Kidney tubule cell (primary cell): ENCODE measurements at regions not wholly inside any gene's neighbourhood (a gene's known extent, or its start where the extent isn't known, plus 50 kb on each side); places are given as distances from the start of the nearest gene placed in this dataset.
"Not testable (repeated sequence)": the region's sequence is repeated elsewhere in the genome, so short reads cannot be mapped to it uniquely, and the experiment has no call there.

Source experiments
- DNase-seq: peaks from one replicate; pipeline ENCODE4 v3.0.0-alpha.2; 2018; ENCODE audit warnings: low spot score

DNA sequence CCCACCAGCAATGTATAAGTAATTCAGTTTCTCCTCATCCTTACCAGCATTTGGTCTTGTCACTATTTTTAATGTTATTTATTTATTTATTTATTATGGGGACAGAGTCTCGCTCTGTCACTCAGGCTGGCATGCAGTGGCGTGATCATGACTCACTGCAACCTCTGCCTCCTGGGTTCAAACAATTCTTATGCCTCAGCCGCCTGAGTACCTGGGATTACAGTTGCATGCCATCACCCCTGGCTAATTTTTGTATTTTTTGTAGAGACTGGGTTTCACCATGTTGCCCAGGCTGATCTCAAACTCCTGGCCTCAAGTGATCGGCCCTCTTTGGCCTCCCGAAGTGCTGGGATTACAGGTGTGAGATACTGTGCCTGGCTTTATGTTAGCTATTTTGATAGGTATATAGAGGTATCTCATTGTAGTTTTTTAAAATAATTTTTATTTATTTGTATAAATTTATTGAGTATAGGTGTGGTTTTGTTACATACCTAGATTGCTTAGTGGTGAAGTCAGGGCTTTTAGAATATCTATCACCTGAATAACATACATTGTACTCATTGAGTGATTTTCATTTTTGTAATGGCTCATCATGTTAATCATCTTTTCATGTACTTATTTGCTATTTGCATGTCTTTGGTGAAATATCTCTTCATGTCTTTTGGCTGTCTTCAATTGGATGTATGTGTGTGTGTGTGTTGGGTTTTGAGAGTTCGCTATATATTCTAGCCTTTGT, 53.3 kb downstream of the TANC2 start:
- peak; percentile 56 for DNase-seq

DNA sequence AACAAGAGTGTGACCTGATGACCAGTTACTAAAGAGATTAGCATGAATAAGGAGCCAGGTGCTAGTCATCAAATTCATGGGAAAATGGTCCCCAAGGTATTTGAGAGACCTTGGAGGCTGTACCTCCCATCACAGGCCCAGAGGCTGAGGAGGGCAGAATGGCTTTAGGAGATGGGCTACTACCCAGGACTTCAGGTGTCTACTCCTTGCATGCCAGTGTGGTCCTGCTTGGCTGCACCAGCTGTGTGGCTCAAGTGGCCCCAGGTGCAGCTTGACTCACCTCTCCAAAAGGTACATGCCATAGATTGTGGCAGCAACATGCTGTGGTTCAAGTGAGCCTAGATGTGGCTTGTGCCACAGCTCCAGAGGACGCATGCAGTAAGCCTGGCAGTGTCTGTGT, 56.5 kb downstream of the TANC2 start:
- DNase-seq: no peak

DNA sequence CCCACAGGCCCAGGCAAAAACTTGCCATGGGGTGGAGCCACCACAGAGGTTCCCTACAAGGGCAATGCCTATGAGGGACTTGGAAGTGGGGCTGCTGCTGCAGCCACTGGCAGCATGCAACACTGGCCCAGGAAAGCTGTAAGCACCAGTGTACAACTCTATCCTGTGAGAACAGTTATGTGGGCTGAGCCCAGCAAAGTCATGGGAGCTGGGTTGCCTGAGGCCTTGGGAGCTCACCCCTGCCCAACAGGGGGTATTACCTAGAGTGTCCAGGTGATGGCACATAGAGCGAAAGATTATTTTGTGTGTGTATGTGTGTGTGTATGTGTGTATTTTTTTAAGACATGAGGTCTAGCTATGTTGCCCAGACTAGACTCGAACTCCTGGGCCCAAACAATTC, 57.0 kb downstream of the TANC2 start:
- no peak for DNase-seq

DNA sequence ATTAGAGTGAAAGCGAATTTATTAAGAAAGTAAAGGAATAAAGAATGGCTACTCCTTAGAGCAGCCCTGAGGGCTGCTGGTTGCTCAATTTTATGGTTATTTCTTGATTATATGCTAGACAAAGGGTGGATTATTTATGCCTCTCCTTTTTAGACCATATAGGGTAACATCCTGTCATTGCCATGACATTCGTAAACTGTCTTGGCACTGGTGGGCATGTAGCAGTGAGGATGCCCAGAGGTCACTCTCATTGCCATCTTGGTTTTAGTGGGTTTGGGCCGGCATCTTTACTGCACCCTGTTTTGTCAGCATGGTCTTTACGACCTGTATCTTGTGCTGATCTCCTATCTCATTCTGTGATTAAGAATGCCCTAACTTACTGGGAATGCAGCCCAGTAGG, 58.2 kb downstream of the TANC2 start:
- DNase-seq: no peak

DNA sequence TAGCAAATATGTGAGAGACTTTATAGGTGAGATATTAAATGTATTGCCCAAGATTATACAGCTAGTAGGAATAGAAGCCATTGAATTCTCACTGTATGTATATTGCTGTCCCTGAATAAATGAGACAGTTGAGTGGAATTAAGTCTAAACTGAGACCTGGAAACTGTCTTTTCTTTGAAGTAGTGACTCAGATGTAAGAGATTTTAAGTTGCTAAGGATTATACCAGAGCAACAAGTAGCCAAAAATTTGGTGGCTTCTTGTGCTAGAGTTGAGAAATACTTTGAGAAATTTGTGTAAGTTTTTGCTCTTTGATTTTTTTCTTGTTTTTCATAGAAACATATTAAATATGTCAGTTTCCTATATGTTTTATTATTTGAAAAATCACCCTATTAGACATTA, 58.7 kb downstream of the TANC2 start:
- DNase-seq: no peak

DNA sequence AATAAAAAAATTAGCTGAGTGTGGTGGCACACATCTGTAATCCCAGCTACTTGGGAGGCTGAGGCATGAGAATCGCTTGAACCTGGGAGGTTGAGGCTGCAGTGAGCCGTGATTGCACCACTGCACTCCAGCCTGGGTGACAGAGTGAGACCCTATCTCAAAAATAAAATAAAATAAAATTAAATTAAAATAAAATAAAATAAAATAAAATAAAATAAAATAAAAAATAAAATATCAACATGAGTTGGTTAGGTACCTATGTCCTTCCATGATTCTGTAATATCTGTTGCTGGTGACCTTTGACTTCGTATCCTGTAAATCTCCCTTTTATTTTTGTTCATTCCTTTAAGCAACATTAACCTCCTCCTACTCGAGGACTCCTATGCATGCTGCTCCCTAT, 59.6 kb downstream of the TANC2 start:
- DNase-seq: not testable (repeated sequence)

DNA sequence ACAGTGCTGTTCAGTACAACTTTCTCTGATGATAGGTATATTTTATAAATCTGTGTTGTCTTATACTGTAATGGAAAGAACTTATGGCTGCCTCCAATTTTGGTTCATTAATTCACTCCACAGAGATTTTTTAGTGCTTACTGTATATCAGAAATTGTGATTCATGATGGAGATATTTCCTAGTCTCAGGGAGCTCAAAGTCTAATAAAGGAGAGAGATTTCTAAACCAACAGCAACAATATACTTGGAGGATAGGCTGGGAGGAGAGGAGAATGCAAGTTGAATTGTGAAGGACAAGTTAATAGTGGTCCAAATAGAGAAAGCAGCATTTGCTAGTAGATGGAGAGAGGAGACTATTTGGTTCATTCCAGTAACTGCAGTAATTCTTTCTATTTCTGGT, 63.5 kb downstream of the TANC2 start:
- peak; percentile 78 for DNase-seq

DNA sequence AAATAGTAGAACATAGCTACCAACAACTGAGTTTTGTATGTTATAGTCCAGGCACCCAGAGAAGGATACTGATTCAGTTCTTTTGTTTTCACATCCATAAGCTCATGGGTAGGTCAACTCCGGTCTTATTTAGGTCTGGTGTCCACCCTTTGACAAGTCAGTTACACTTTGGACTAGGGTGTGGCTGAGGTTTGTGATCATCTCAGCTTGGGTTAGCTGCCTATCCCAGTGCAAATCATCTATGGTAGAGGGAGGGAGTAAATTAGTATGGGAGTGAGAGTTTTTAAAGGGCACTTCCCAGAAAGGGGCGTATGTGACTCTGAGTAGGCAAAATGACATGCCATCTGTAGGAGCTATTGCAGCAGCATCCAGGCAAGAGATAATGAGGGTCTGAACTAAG, 66.1 kb downstream of the TANC2 start:
- DNase-seq: no peak

DNA sequence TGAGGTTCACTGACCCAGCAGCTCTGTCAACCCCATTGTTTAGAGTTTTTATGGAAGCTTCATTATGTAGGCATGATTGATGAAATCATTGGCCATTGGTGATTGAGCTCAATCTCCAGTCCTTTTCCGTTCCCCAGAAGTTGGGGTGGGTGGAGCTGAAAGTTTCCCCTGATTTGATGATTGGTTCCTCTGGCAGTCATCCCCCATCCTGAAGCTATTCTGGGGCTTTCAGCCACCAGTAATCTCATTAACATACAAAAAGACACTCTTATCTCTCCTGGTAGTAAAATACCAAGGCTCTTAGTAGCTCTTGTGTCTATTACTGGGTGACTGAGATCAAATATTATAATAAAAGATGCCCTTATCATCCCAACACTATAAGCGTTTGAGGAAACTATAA, 67.1 kb downstream of the TANC2 start:
- no peak for DNase-seq

DNA sequence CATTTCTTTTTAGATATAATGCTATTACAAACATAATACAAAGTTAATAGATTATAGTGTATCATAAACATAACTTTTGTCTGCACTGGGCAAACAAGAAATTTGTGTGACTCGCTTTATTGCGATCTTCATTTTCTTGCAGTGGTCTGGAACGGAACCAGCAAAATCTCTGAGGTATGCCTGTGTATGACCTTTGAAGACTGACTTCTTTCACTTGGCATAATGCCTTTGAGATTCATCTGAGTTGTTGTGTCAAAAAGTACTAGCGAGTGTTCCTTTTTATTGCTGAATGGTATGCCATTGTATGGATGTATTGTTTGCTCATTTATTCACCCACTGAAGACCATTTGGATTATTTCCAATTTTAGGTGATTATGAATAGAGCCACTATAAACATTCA, 69.2 kb downstream of the TANC2 start:
- peak; percentile 54 for DNase-seq

DNA sequence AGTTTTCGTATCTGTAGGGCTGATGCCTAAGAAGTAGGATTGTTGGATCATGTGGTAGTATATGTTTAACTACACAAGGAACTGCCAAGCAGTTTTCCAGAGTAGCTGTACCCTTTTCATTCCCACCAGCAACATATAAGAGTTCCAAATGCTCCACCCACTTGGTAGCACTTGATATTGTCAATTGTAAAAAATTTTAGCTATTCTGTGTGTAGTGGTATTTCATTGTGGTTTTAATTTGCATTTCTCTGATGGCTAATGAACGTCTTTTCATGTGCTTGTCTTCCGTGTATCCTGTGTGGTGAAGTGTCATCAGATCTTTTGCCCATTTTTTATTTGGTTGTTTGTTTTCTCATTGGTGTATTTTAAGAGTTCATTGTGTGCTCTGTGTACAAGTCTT, 69.7 kb downstream of the TANC2 start:
- DNase-seq: peak; percentile 12

DNA sequence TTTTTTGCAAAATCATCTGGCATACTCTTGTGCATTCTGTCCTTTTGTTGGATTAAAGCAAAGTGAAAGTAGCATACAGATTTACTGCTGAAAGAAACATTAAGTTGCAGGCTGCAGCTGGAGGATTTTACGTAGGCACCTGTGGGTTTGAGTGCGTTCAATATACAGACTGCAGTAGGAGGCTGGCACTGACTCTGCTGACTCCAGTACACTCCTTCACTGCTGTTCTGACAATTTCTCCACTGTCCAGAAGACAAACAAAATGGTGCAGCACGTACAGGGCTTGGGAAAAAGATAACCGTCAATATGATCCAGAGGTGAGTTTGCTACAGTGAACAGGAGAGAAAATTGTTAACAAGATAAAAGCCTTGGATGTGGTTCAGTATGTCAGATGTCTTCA, 73.3 kb downstream of the TANC2 start:
- no peak for DNase-seq

DNA sequence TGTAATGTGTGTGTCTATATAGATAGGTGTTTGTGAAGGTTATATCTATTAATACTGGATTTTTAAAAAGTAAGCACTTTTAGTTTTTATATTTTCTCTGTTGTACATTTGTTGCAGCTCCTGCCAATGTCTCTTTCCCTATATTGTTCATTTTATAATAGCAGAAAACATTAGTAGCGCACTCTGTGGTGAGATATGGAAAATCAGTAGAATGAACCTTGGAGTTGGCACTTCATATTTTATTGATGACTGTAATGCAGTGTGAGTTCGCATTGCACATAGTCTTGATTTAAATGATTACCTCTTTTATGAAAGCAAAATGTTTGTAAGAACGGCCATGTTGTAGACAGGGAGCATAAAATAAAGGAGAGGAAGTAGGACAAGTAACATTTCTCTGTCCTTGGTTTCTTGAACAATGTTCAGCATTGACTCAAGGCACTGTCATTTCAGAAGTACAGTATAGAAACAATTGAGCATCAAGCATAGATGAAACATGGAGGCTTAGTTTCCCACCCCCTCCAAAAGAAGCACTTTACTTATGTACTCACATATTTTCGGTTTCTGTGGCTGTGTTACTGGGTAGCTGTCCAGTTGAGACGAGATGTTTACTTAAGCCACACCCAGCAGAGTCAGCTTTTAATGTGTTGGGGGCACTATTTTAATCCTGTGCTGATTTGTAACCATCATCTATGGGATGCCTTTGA, 74.0 kb downstream of the TANC2 start:
- DNase-seq: no peak

DNA sequence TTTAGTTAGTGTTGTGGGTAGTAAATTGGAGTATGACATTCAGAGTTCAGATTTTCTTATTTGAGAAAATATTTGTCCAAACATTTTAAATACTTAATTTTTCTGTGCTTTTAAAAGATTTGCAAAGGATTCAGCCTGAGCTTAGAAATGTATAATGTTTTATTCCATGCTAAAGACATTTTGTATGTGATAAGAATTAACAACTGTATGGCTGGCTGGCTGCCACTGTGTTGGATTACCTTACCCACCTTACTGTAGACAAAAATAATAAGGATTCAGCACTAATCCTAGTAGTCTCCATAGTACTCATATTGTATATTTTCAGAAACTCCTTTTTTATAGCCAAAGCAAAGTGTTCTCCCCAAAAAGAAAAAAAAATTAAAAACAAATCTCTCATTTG, 74.8 kb downstream of the TANC2 start:
- no peak for DNase-seq

DNA sequence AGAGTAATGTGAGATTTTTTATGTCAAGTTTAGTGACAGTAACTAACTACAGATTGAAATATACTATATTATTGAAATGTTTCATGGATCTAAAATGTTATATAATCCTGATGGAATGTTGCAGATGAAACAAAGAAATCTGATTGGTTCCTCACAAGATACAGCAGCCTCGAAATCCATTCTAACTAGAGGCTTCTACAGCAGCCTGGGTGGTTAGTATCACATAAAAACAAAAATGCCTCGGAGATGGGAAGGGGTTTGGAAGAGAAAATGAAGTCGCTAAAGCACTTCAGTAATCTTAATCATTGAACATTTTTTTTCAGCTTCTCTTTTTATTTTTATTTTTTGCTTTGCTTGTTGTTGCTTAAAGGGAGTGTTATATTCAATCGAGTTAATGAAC, 75.2 kb downstream of the TANC2 start:
- no peak for DNase-seq

DNA sequence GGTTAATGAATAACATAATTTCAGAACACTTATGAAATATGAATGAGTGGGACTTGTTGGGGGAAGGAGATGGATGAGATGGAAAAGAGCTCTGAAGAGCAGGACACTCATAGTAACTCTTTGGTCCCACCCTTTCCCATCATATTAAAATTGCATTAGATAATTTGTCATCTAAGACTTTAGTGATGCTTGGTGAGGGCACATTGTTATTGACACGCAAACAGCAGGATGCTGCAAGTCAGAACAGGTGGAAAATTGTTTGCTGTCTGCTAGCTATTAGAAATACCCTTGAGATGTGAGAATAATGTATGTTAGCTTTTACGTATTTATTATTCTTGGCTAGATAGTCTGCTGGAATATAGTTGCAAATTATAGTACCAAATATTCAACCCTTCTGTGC, 75.7 kb downstream of the TANC2 start:
- no peak for DNase-seq

DNA sequence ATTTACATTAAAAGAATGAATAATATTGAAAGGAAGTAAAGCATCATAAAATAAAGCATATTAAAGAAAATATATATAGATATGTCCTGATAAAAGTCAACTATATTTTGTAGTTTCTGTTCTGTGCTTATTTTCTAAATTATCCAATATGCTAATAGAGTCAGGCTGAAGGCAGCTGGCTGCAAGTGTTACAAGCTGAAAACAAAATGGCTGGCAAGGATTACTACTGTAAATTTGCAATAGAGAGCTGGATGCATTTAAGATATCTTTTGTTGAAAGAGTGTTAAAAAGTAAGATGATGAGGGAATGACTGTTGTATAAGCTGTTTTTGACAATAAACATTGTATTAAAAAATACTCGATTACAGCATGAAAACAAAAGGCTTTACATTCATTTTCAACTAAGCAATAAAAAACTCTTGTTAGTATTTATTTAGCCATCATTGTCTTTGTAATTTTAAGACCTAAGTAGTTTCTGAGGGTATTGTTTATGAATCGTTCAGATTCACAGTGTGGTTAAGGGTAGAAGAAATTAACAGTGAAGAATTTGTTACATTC, 76.3 kb downstream of the TANC2 start:
- no peak for DNase-seq

DNA sequence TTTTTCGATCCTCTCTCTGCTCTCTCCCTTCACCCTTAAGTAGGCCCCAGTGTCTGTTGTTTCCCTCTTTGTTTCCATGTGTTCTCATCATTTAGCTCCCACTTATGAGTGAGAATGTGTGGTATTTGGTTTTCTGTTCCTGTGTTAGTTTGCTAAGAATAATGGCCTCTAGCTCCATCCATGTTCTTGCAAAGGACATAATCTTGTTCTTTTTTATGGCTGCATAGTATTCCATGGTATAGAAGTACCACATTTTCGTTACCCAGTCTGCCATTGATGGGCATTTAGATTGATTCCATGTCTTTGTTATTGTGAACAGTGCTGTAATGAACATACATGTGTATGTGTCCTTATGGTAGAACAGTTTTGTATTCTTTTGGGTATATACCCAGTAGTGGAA, 91.5 kb downstream of the TANC2 start:
- not testable (repeated sequence) for DNase-seq

DNA sequence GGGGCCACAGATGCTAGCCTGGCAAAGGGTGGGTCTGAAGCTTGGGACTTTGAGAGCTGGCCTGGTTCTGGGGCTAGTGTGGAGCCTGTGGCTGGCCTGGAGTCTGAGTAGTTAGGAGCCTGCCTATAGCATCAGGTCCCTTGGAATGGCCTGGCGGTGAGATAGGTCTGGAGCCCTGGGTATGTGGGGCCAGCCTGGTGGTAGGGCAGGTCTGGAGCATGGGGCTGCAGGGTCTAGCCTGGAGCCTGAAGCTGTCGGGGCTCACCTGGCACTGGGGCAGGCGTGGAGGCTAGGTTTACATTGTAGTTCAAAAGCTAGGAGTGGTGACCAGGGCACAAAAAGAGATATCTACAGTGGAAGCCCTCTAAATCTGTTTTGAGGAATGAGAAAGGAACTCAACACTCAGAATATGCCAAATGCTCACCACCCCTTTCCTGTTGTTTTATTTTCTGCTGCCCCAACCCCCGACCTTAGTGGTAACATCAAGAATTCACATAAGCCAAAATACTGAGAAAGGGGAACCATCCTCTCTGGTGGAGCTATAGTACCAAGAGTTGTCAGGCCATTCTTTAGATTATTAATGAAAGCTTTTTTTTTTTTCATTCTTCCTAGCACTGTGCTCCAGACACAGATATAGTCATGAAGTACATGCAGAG, 100.3 kb downstream of the TANC2 start:
- no peak for DNase-seq

DNA sequence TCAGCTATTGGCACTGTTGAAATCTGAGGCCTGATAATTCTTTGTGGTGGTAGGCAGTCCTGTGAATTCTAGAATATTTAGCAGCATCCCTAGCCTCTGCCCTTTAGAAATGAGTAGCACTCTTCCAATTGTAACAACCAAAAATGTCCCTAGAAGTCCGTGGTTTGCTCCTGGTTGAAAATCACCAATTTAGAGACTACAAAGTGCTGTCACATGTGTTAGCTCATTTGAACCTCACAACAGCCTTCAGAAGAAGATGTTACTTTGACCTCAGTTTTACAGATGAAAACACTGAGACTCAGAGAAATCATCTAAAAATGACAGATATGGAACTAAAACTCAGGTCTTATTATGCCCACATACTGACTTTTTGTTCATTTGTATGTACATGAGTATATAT, 103.2 kb downstream of the TANC2 start:
- DNase-seq: no peak

DNA sequence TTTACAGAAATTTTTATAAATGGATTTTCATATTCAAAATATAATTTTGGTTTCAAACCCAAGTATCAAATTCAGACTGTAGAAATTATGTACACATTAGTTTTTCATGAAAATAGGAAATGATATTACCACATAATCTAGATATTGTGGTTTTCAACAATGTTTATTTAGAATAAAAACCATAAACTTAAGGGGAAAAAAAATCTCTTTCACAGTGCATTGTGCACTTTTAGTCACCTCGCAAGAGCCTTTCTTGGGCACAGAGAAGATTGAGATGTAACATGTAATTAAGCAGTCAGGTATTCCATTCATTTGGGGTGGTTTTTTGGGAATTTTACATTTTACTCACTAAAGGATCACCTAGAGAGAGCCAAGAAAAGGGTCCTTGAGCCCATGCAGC, 104.0 kb downstream of the TANC2 start:
- no peak for DNase-seq

DNA sequence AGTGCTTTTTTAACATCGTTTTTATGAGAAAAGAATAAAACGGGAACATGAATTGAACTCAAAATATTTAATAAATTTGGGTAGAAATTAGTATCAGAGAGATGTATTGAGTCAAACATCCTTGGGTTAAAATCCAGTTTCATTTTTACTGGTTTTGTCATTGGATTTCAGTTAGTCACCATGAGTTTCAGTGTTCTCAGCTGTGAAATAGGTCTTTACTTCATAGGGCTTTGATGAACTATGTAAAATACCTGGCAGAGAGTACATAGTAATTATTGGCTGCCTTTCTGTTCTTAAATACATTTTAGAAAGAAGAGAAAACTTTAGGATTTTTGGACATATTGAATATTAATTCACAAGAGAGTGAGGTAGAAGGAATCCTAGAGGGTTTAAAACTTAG, 105.8 kb downstream of the TANC2 start:
- peak; percentile 5 for DNase-seq

DNA sequence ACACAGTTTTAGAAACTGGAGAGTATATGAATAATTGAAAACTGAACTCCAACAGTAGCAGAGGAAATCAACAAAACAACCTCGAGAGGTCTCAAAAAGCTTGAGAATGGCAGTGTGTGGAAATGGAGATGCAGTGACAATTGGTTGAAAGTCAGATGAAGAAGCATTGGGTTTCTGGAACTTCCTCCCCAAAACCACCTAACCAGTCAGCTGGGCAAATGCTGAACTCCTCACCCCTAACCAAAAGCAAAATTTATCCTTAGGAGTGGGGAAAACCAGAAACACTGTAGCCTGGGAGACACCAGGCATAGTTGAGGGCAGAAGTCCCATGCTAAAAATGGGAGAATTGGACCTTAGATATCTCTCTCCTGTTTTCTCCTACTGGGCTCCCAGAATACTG, 109.9 kb downstream of the TANC2 start:
- no peak for DNase-seq
